ENCODE measurements at regions not wholly inside any gene's neighbourhood (a gene's known extent, or its start where the extent isn't known, plus 50 kb on each side); places are given as distances from the start of the nearest gene placed in this dataset.

GRCh38 chr14:71589609-71590008, 342.6 kb upstream of the RGS6 start:
- TF ChIP-seq REST (IDR thresholded peaks at IDR 0.05; ENCODE audit: insufficient read depth in 1 of 2, low read depth in 2 of 2, low read length in 2 of 2) (no peak), POLR2AphosphoS5 (IDR thresholded peaks at IDR 0.05; ENCODE audit: low read depth, low read length) (no peak), FOXP2 (optimal IDR thresholded peaks at IDR 0.05; ENCODE audit: borderline replicate concordance, extremely low read depth, extremely low read length, insufficient read depth) (no peak), TAF1 (IDR thresholded peaks at IDR 0.05; ENCODE audit: borderline replicate concordance, insufficient read depth, low read length) (no peak), SIN3A (IDR thresholded peaks at IDR 0.05; ENCODE audit: borderline replicate concordance, insufficient read depth, low read length) (no peak)
